Forelimb muscle (tissue), 1 donor: ENCODE measurements at regions not wholly inside any gene's neighbourhood (a gene's known extent, or its start where the extent isn't known, plus 50 kb on each side); places are given as distances from the start of the nearest gene placed in this dataset.

Source experiments
- DNase-seq: peaks from one replicate; pipeline ENCODE4 v3.0.0-alpha.2; 2013; ENCODE audit warnings: low read depth

GRCh38 chr12:14148489-14149270 lies 167.3 kb upstream of the GRIN2B start:
- no peak for DNase-seq

GRCh38 chr12:14153803-14154202 lies 172.4 kb upstream of the GRIN2B start:
- DNase-seq, result no peak

- no peak for DNase-seq
Measured at GRCh38 chr12:14156606-14157005, 175.2 kb upstream of the GRIN2B start.

GRCh38 chr12:14157088-14157747 lies 175.8 kb upstream of the GRIN2B start:
- no peak for DNase-seq

GRCh38 chr12:14164266-14164665 lies 182.9 kb upstream of the GRIN2B start:
- no peak for DNase-seq

GRCh38 chr12:14167005-14167628 lies 185.7 kb upstream of the GRIN2B start:
- DNase-seq, result peak; percentile 38

GRCh38 chr12:14169281-14169680 lies 187.9 kb upstream of the GRIN2B start:
- no peak for DNase-seq

- DNase-seq, result no peak
Measured at GRCh38 chr12:14171106-14171505, 189.7 kb upstream of the GRIN2B start.

- DNase-seq, result no peak
Measured at GRCh38 chr12:14175206-14175605, 190.3 kb upstream of the ATF7IP start.

- peak; percentile 16 for DNase-seq
Measured at GRCh38 chr12:14185427-14186192, 179.9 kb upstream of the ATF7IP start.

GRCh38 chr12:14186193-14186502 lies 179.3 kb upstream of the ATF7IP start:
- no peak for DNase-seq

GRCh38 chr12:14187002-14187401 lies 178.5 kb upstream of the ATF7IP start:
- no peak for DNase-seq

GRCh38 chr12:14187966-14188365 lies 177.5 kb upstream of the ATF7IP start:
- DNase-seq, result no peak

GRCh38 chr12:14188744-14189143 lies 176.7 kb upstream of the ATF7IP start:
- no peak for DNase-seq

- no peak for DNase-seq
Measured at GRCh38 chr12:14190694-14191093, 174.8 kb upstream of the ATF7IP start.

GRCh38 chr12:14191612-14192011 lies 173.9 kb upstream of the ATF7IP start:
- no peak for DNase-seq

- DNase-seq, result no peak
Measured at GRCh38 chr12:14193639-14194038, 171.8 kb upstream of the ATF7IP start.

GRCh38 chr12:14194572-14194971 lies 170.9 kb upstream of the ATF7IP start:
- DNase-seq, result no peak

- no peak for DNase-seq
Measured at GRCh38 chr12:14199455-14200198, 165.9 kb upstream of the ATF7IP start.

- DNase-seq, result no peak
Measured at GRCh38 chr12:14200598-14200997, 164.9 kb upstream of the ATF7IP start.

- no peak for DNase-seq
Measured at GRCh38 chr12:14201291-14201690, 164.2 kb upstream of the ATF7IP start.
